ENCODE measurements at regions not wholly inside any gene's neighbourhood (a gene's known extent, or its start where the extent isn't known, plus 50 kb on each side); places are given as distances from the start of the nearest gene placed in this dataset.

GRCh38 chr6:14734416-14735340 is 511.2 kb upstream of the JARID2 start:
- H3K27ac ChIP-seq (ENCODE audit: low read depth, low read length, poor library complexity, severe bottlenecking): no peak overlapping the region
- intact Hi-C loops (cut with micrococcal nuclease; ENCODE audit: unreplicated experiment): no loop called here
- peak overlapping the region; percentile 60; the same call in 1 of the 2 replicates for H2AFZ ChIP-seq (ENCODE audit: low read length)
- H3K9me3 ChIP-seq (ENCODE audit: low read length): peaks cover 4% of the 10 kb centered on the region; the same call in 1 of the 2 replicates
- no peaks in the 10 kb centered on the region for H4K20me1 ChIP-seq (ENCODE audit: insufficient read depth, low read length)
- H3K4me1 ChIP-seq (ENCODE audit: insufficient read depth, low read length, poor library complexity, severe bottlenecking): peaks cover 50% of the 10 kb centered on the region
- BruUV-seq (replicated peaks): no TSS peak
- DNase-seq (ENCODE audit: low spot score): peak; percentile 55
- H3K4me2 ChIP-seq (ENCODE audit: low read length): peak overlapping the region; percentile 23; the same call in 1 of the 2 replicates
- CTCF ChIA-PET (ENCODE audit: unreplicated experiment): no interaction called here
- peaks cover 4% of the 10 kb centered on the region; the same call in 1 of the 2 replicates for H3K36me3 ChIP-seq (ENCODE audit: insufficient read depth, low read length)
- no peak for TF ChIP-seq CTCF (conservative IDR thresholded peaks at IDR 0.05; ENCODE audit: low read length)
- no peak for TF ChIP-seq EZH2phosphoT487 (IDR thresholded peaks at IDR 0.05; ENCODE audit: borderline replicate concordance, low read depth, low read length)
- H3K4me3 ChIP-seq (ENCODE audit: low read depth, low read length, poor library complexity, severe bottlenecking): no peak overlapping the region
- no peaks in the 10 kb centered on the region for H3K79me2 ChIP-seq (ENCODE audit: insufficient read depth, low read depth, low read length)
- POLR2A ChIA-PET: interaction anchor here (0.6 to 0.9 kb wide), 2 partner anchors 480 to 1396 kb away, joined by 3 read pairs; no protein-coding TSS in a partner anchor
- H3K9me2 ChIP-seq (ENCODE audit: insufficient read depth, low read length): no peaks in the 10 kb centered on the region

GRCh38 chr6:14735956-14736486 is 509.8 kb upstream of the JARID2 start:
- TF ChIP-seq EZH2phosphoT487 (IDR thresholded peaks at IDR 0.05; ENCODE audit: borderline replicate concordance, low read depth, low read length) (no peak), CTCF (conservative IDR thresholded peaks at IDR 0.05; ENCODE audit: low read length) (no peak)
- H3K79me2 ChIP-seq (ENCODE audit: insufficient read depth, low read depth, low read length): no peaks in the 10 kb centered on the region
- H3K36me3 ChIP-seq (ENCODE audit: insufficient read depth, low read length): peaks cover 4% of the 10 kb centered on the region; the same call in 1 of the 2 replicates
- intact Hi-C loops (cut with micrococcal nuclease; ENCODE audit: unreplicated experiment): no loop called here
- no peaks in the 10 kb centered on the region for H3K9me2 ChIP-seq (ENCODE audit: insufficient read depth, low read length)
- H3K4me2 ChIP-seq (ENCODE audit: low read length): no peak overlapping the region
- DNase-seq (ENCODE audit: low spot score): no peak
- no TSS peak for BruUV-seq (replicated peaks)
- H3K27ac ChIP-seq (ENCODE audit: low read depth, low read length, poor library complexity, severe bottlenecking): no peak overlapping the region
- no peaks in the 10 kb centered on the region for H4K20me1 ChIP-seq (ENCODE audit: insufficient read depth, low read length)
- H3K4me1 ChIP-seq (ENCODE audit: insufficient read depth, low read length, poor library complexity, severe bottlenecking): peaks cover 36% of the 10 kb centered on the region
- CTCF ChIA-PET (ENCODE audit: unreplicated experiment): no interaction called here
- H3K9me3 ChIP-seq (ENCODE audit: low read length): peaks cover 4% of the 10 kb centered on the region; the same call in 1 of the 2 replicates
- POLR2A ChIA-PET: no interaction called here
- H3K4me3 ChIP-seq (ENCODE audit: low read depth, low read length, poor library complexity, severe bottlenecking): no peak overlapping the region
- H2AFZ ChIP-seq (ENCODE audit: low read length): no peak overlapping the region
